ENCODE measurements at regions not wholly inside any gene's neighbourhood (a gene's known extent, or its start where the extent isn't known, plus 50 kb on each side); places are given as distances from the start of the nearest gene placed in this dataset.

DNA sequence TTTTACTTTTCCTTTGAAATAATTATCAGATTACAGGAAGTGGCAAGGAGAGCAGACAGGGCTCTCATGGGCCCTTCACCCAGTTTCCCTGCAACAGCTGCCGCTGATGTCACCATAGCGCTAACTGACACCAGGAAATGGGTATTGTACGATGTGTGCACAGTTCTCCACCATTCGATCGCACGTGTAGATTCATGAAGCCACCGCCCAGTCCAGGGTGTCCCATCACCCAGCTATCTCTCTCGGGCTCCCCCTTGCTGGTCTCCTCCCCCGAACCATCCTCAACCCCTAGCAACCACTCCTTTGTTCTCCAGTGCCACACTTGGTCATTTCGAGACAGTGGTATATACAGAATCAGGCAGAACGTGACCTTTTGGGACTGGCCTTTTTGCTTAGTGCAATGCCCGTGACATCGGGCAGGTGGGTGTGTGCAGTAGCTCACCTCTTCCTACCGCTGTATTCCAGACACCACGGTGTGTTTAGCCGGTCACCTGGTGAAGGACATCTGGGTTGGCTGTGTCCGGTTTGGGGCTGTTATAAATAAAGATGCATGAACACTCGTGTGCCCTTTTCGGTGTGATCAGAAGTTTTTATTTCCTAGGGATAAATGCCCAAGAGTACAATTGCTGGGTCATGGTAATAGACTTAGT lies 118.4 kb downstream of the CRYAA start:
- no peak for TF ChIP-seq ZNF274 (IDR thresholded peaks at IDR 0.05; ENCODE audit: borderline replicate concordance, extremely low read depth, low read length)
- TF ChIP-seq, protein P1, sequence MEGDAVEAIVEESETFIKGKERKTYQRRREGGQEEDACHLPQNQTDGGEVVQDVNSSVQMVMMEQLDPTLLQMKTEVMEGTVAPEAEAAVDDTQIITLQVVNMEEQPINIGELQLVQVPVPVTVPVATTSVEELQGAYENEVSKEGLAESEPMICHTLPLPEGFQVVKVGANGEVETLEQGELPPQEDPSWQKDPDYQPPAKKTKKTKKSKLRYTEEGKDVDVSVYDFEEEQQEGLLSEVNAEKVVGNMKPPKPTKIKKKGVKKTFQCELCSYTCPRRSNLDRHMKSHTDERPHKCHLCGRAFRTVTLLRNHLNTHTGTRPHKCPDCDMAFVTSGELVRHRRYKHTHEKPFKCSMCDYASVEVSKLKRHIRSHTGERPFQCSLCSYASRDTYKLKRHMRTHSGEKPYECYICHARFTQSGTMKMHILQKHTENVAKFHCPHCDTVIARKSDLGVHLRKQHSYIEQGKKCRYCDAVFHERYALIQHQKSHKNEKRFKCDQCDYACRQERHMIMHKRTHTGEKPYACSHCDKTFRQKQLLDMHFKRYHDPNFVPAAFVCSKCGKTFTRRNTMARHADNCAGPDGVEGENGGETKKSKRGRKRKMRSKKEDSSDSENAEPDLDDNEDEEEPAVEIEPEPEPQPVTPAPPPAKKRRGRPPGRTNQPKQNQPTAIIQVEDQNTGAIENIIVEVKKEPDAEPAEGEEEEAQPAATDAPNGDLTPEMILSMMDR (IDR thresholded peaks at IDR 0.05; ENCODE audit: control extremely low read depth in 1 of 3, insufficient read depth in 1 of 3, low read depth in 1 of 3, low read length in 3 of 3) = no peak
- TF ChIP-seq JUND (IDR thresholded peaks at IDR 0.05; ENCODE audit: low read length) = no peak
- TF ChIP-seq, protein P2, sequence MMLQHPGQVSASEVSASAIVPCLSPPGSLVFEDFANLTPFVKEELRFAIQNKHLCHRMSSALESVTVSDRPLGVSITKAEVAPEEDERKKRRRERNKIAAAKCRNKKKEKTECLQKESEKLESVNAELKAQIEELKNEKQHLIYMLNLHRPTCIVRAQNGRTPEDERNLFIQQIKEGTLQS (IDR thresholded peaks at IDR 0.05; ENCODE audit: insufficient read depth, low read depth, low read length) = no peak
- TF ChIP-seq, protein P3, sequence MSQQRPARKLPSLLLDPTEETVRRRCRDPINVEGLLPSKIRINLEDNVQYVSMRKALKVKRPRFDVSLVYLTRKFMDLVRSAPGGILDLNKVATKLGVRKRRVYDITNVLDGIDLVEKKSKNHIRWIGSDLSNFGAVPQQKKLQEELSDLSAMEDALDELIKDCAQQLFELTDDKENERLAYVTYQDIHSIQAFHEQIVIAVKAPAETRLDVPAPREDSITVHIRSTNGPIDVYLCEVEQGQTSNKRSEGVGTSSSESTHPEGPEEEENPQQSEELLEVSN (IDR thresholded peaks at IDR 0.05) = no peak
- no peak for TF ChIP-seq RFX5 (IDR thresholded peaks at IDR 0.05; ENCODE audit: borderline replicate concordance, low read depth, low read length)
- no peak for TF ChIP-seq MAFK (IDR thresholded peaks at IDR 0.05; ENCODE audit: low read depth, low read length)
- no peak for TF ChIP-seq EZH2 (IDR thresholded peaks at IDR 0.05; ENCODE audit: low read depth, low read length, severe bottlenecking)
- no peak for TF ChIP-seq CBX8 (IDR thresholded peaks at IDR 0.05; ENCODE audit: borderline replicate concordance, low read depth, low read length)

All from H1 (cell line).